K562 (cell line): ENCODE measurements at regions not wholly inside any gene's neighbourhood (a gene's known extent, or its start where the extent isn't known, plus 50 kb on each side); places are given as distances from the start of the nearest gene placed in this dataset.

Experiments used
- RAD21 ChIP-seq, 2 experiments: fragments of 250-450 bp in 1 of 2; fragments of 450-650 bp in 1 of 2; sonication (Bioruptor Pico) in 1 of 2; formaldehyde crosslinking in 1 of 2; IDR thresholded peaks in 1 of 2; conservative IDR thresholded peaks in 1 of 2; 2 replicates each; pipeline versions ENCODE4 v1.4.0 to v1.8.0; 2020 to 2022; ENCODE audit warnings: mild to moderate bottlenecking in 2 of 2, moderate library complexity in 1 of 2
- XRCC3 ChIP-seq: fragments of 450-650 bp; IDR thresholded peaks from 2 replicates; pipeline ENCODE4 v1.6.1; 2017; ENCODE audit warnings: mild to moderate bottlenecking, moderate library complexity

GRCh38 chr6:9875605-9876353, 539.1 kb downstream of the TFAP2A start:
- TF ChIP-seq RAD21 (CRISPR knock-in tag; conservative IDR thresholded peaks at IDR 0.05 in 1 of 2, IDR thresholded peaks at IDR 0.05 in 1 of 2) (no peak), XRCC3 (no peak)
